Endothelial cell of umbilical vein (primary cell): ENCODE measurements at regions not wholly inside any gene's neighbourhood (a gene's known extent, or its start where the extent isn't known, plus 50 kb on each side); places are given as distances from the start of the nearest gene placed in this dataset.

ENCODE experiments used
- BruUV-seq: library from RNA; stranded (reverse); fragments of 400-500 nt; replicated peaks from 2 replicates; lab custom pipeline; 2021; lab: Mats Ljungman, UMichigan
- CTCF ChIA-PET: fragments of 300-600, 350-600 bp; sonication (Branson Sonifier 250); formaldehyde crosslinking; loops from one replicate; lab custom pipeline; 2021; ENCODE audit warnings: antibody characterized with exemption, inconsistent platforms; lab: Charles Lee
- POLR2A ChIA-PET: fragments of 300-600, 350-600 bp; sonication (Branson Sonifier 250); formaldehyde crosslinking; loops from one replicate; lab custom pipeline; 2021; ENCODE audit warnings: antibody characterized with exemption, inconsistent platforms; lab: Charles Lee
- DNase-seq: peaks from one replicate; pipeline ENCODE4 v3.0.0-alpha.2; 2011; ENCODE audit warnings: low read depth, low spot score
- FAIRE-seq: peaks from 2 replicates; lab custom pipeline; 2011; peaks lifted over from hg19 to GRCh38; lab: Jason Lieb, UNC
- H2AFZ ChIP-seq: 2 replicates; pipeline ENCODE4 v1.6.0; 2012; ENCODE audit warnings: low read depth, low read length, control low read depth, inconsistent platforms
- H3K27ac ChIP-seq: 2 replicates; pipeline ENCODE4 v1.5.1; 2011; ENCODE audit warnings: low read depth, mild to moderate bottlenecking, control low read depth, low read length, moderate library complexity; ENCODE audit not compliant: insufficient read depth
- H3K27me3 ChIP-seq, 2 experiments: 2 replicates each; pipeline versions ENCODE4 v1.6.0 to v1.6.1; 2011; ENCODE audit warnings: low read length in 2 of 2, mixed read lengths in 1 of 2; ENCODE audit not compliant: control insufficient read depth in 2 of 2, insufficient read depth in 2 of 2
- H3K36me3 ChIP-seq, 2 experiments: 2 replicates in 1 of 2; 3 replicates in 1 of 2; pipeline ENCODE4 v1.5.1; 2011; ENCODE audit warnings: low read length in 2 of 2, mild to moderate bottlenecking in 1 of 2, moderate library complexity in 1 of 2; ENCODE audit not compliant: control insufficient read depth in 2 of 2, insufficient read depth in 2 of 2; ENCODE audit errors: extremely low read depth in 1 of 2
- H3K4me1 ChIP-seq: 3 replicates; pipeline ENCODE4 v1.5.1; 2011; ENCODE audit warnings: mild to moderate bottlenecking, low read length; ENCODE audit not compliant: control insufficient read depth, insufficient read depth; ENCODE audit errors: extremely low read depth
- H3K4me2 ChIP-seq: 2 replicates; pipeline ENCODE4 v1.6.1; 2011; ENCODE audit warnings: low read length, control low read depth, mixed read lengths; ENCODE audit not compliant: insufficient read depth
- H3K4me3 ChIP-seq, 3 experiments: fragments of 200-600 bp in 1 of 3; sonication (generic), shearing (Covaris generic) in 1 of 3; replicated peaks in 1 of 3; 2 replicates each; pipeline ENCODE4 v1.5.1; 2011 to 2016; ENCODE audit warnings: control low read depth in 3 of 3, low read length in 3 of 3, mild to moderate bottlenecking in 2 of 3, inconsistent platforms in 1 of 3, low read depth in 1 of 3, moderate library complexity in 1 of 3; ENCODE audit not compliant: insufficient read depth in 1 of 3
- H3K79me2 ChIP-seq: 2 replicates; pipeline ENCODE4 v1.6.0; 2012; ENCODE audit warnings: low read length, inconsistent platforms; ENCODE audit not compliant: control insufficient read depth, insufficient read depth
- H3K9ac ChIP-seq: replicated peaks from 2 replicates; pipeline ENCODE3; 2011; ENCODE audit warnings: low read length, control low read depth; ENCODE audit not compliant: insufficient read depth; ENCODE audit errors: extremely low read depth
- H3K9me1 ChIP-seq: replicated peaks from 3 replicates; pipeline ENCODE4 v1.6.0; 2011; ENCODE audit warnings: mild to moderate bottlenecking, low read length; ENCODE audit not compliant: control insufficient read depth, insufficient read depth; ENCODE audit errors: extremely low read depth
- H3K9me3 ChIP-seq: replicated peaks from 2 replicates; pipeline ENCODE4 v1.5.1; 2012; ENCODE audit warnings: low read length, inconsistent platforms; ENCODE audit not compliant: control insufficient read depth, insufficient read depth
- H4K20me1 ChIP-seq: replicated peaks from 2 replicates; pipeline ENCODE3; 2011; ENCODE audit warnings: mild to moderate bottlenecking, low read length; ENCODE audit not compliant: control insufficient read depth, insufficient read depth; ENCODE audit errors: extremely low read depth
- CTCF ChIP-seq, 2 donors: IDR thresholded peaks; 1 replicate in 1 of 2; 2 replicates in 1 of 2; pipeline ENCODE4 v1.5.1; 2011; ENCODE audit warnings: low read length in 2 of 2, mild to moderate bottlenecking in 2 of 2, moderate library complexity in 2 of 2, control low read depth in 1 of 2, inconsistent platforms in 1 of 2, low read depth in 1 of 2; ENCODE audit not compliant: insufficient read depth in 1 of 2; ENCODE audit errors: extremely low read depth in 1 of 2
- EZH2 ChIP-seq: IDR thresholded peaks from 2 replicates; pipeline ENCODE4 v1.6.1; 2012; ENCODE audit warnings: borderline replicate concordance, low read depth, mild to moderate bottlenecking, moderate library complexity, low read length, inconsistent platforms; ENCODE audit not compliant: severe bottlenecking
- FOS ChIP-seq: IDR thresholded peaks from 2 replicates; pipeline ENCODE4 v1.6.1; 2011; ENCODE audit warnings: mild to moderate bottlenecking, low read length, moderate library complexity, borderline replicate concordance; ENCODE audit not compliant: insufficient read depth
- GATA2 ChIP-seq: IDR thresholded peaks from 2 replicates; pipeline ENCODE4 v1.7.0; 2011; ENCODE audit warnings: low read depth, mild to moderate bottlenecking, moderate library complexity, mixed read lengths, low read length; ENCODE audit not compliant: insufficient read length, insufficient read depth
- JUN ChIP-seq: IDR thresholded peaks from 2 replicates; pipeline ENCODE4 v1.6.1; 2011; ENCODE audit warnings: borderline replicate concordance, low read depth; ENCODE audit not compliant: insufficient read length, insufficient read depth
- MAX ChIP-seq: IDR thresholded peaks from 2 replicates; pipeline ENCODE4 v1.6.1; 2011; ENCODE audit not compliant: insufficient read depth, insufficient read length
- MYC ChIP-seq: IDR thresholded peaks from one replicate; pipeline ENCODE4 v1.6.1; 2011; ENCODE audit warnings: mild to moderate bottlenecking, low read depth, low read length
- POLR2A ChIP-seq: IDR thresholded peaks from 2 replicates; pipeline ENCODE4 v1.6.1; 2012; ENCODE audit warnings: low read depth, mild to moderate bottlenecking, control low read depth, low read length
- POLR2AphosphoS5 ChIP-seq: IDR thresholded peaks from 2 replicates; pipeline ENCODE4 v1.6.1; 2012; ENCODE audit warnings: low read depth, mild to moderate bottlenecking, control low read depth, low read length, moderate library complexity; ENCODE audit not compliant: insufficient read depth
- dilution Hi-C: fragments of 300-500 bp; cut with MboI; formaldehyde crosslinking; loops from one replicate; pipeline ENCODE4 v1.15.0; 2019; ENCODE audit warnings: low sequenced_read_pairs; ENCODE audit not compliant: extremely low pct_ligation_motif_present
- intact Hi-C: fragments of 100-400 bp; cut with micrococcal nuclease; formaldehyde crosslinking; loops from one replicate; pipeline ENCODE4 v1.10.0; 2022

GRCh38 chrX:39888730-39889129 is 209.0 kb downstream of the BCOR start:
- Histone ChIP-seq H3K27me3 (no peaks in the 10 kb centered on the region), H3K36me3 (no peaks in the 10 kb centered on the region), H3K79me2 (no peaks in the 10 kb centered on the region), H3K4me2 (no peak overlapping the region), H3K9me1 (no peaks in the 10 kb centered on the region), H3K9ac (no peak overlapping the region), H3K4me3 (no peak overlapping the region), H3K4me1 (peaks cover 3% of the 10 kb centered on the region), H3K27ac (no peak overlapping the region), H2AFZ (no peak overlapping the region), H3K9me3 (no peaks in the 10 kb centered on the region), H4K20me1 (no peaks in the 10 kb centered on the region)
- POLR2A ChIA-PET = no interaction called here
- BruUV-seq = no TSS peak
- TF ChIP-seq MYC (no peak), JUN (no peak), GATA2 (no peak), POLR2AphosphoS5 (no peak), MAX (no peak), FOS (no peak), CTCF (IDR thresholded peaks at IDR 0.05; ENCODE audit: extremely low read depth in 1 of 2, insufficient read depth in 1 of 2, low read depth in 1 of 2, low read length in 2 of 2) (no peak), POLR2A (no peak), EZH2 (no peak)
- intact Hi-C loops = no loop called here
- no peak for DNase-seq
- CTCF ChIA-PET = no interaction called here
- FAIRE-seq = no peak
- dilution Hi-C loops = no loop called here
